ENCODE measurements at regions not wholly inside any gene's neighbourhood (a gene's known extent, or its start where the extent isn't known, plus 50 kb on each side); places are given as distances from the start of the nearest gene placed in this dataset.

GRCh38 chr9:13432904-13433303, 153.4 kb upstream of the MPDZ start:
- Histone ChIP-seq H3K36me3 (no peaks in the 10 kb centered on the region), H3K9me3 (no peaks in the 10 kb centered on the region), H3K27ac (no peak overlapping the region), H3K4me3 (no peak overlapping the region), H3K27me3 (no peaks in the 10 kb centered on the region), H3K4me1 (ENCODE audit: insufficient read depth) (no peaks in the 10 kb centered on the region)
- DNase-seq, result no peak
- no peak for TF ChIP-seq EP300 (IDR thresholded peaks at IDR 0.05)
- no peak for TF ChIP-seq POLR2A (IDR thresholded peaks at IDR 0.05)
- TF ChIP-seq CTCF (IDR thresholded peaks at IDR 0.05), result no peak
- intact Hi-C loops (cut with DNase I), result loop anchor here in 1 of 4 donors (10.0 kb wide), 1 partner anchor 922 kb away; no protein-coding TSS in a partner anchor
- WGBS, 3 donors, result 72 to 87% (median 84%) methylated on average over 1 of the region's 1 CpG

- 90 to 97% (median 92%) methylated on average over 2 of the region's 2 CpGs for WGBS, 3 donors
- no peaks in the 10 kb centered on the region for H3K27me3 ChIP-seq
- no peak overlapping the region for H3K27ac ChIP-seq
- no peaks in the 10 kb centered on the region for H3K36me3 ChIP-seq
- H3K4me3 ChIP-seq, result no peak overlapping the region
- H3K4me1 ChIP-seq (ENCODE audit: insufficient read depth), result no peaks in the 10 kb centered on the region
- intact Hi-C loops (cut with DNase I), result loop anchor here in 1 of 4 donors (10.0 kb wide), 1 partner anchor 923 kb away; no protein-coding TSS in a partner anchor
- H3K9me3 ChIP-seq, result no peaks in the 10 kb centered on the region
- DNase-seq, result no peak
- TF ChIP-seq CTCF (IDR thresholded peaks at IDR 0.05), result no peak
- no peak for TF ChIP-seq POLR2A (IDR thresholded peaks at IDR 0.05)
- TF ChIP-seq EP300 (IDR thresholded peaks at IDR 0.05), result no peak
Observed at GRCh38 chr9:13431692-13432091, 152.2 kb upstream of the MPDZ start.

DNA sequence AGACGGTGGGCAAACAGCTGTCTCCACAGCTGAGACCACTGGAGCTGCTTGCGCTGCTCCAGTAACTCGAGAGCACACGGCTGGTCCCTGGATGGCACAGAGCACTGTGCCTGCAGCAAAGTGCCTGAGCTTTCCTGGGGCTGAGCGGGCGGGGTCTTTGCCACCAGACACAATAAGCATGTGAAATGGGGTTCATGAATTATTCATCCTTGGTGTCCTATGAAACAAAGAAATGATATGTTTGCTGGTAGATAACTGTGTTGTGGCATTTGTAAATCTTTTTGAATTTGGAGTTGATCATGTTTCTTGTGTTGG, 151.7 kb upstream of the MPDZ start:
- no peaks in the 10 kb centered on the region for H3K36me3 ChIP-seq
- no peaks in the 10 kb centered on the region for H3K9me3 ChIP-seq
- no peaks in the 10 kb centered on the region for H3K27me3 ChIP-seq
- no peak overlapping the region for H3K27ac ChIP-seq
- no peak overlapping the region for H3K4me3 ChIP-seq
- intact Hi-C loops (cut with DNase I), result loop anchor here in 1 of 4 donors (10.0 kb wide), 1 partner anchor 924 kb away; no protein-coding TSS in a partner anchor
- no peak for TF ChIP-seq POLR2A (IDR thresholded peaks at IDR 0.05)
- TF ChIP-seq EP300 (IDR thresholded peaks at IDR 0.05), result no peak
- no peak for TF ChIP-seq CTCF (IDR thresholded peaks at IDR 0.05)
- 90 to 95% (median 92%) methylated on average over 6 of the region's 6 CpGs for WGBS, 3 donors
- DNase-seq, result no peak
- H3K4me1 ChIP-seq (ENCODE audit: insufficient read depth), result no peaks in the 10 kb centered on the region

DNA sequence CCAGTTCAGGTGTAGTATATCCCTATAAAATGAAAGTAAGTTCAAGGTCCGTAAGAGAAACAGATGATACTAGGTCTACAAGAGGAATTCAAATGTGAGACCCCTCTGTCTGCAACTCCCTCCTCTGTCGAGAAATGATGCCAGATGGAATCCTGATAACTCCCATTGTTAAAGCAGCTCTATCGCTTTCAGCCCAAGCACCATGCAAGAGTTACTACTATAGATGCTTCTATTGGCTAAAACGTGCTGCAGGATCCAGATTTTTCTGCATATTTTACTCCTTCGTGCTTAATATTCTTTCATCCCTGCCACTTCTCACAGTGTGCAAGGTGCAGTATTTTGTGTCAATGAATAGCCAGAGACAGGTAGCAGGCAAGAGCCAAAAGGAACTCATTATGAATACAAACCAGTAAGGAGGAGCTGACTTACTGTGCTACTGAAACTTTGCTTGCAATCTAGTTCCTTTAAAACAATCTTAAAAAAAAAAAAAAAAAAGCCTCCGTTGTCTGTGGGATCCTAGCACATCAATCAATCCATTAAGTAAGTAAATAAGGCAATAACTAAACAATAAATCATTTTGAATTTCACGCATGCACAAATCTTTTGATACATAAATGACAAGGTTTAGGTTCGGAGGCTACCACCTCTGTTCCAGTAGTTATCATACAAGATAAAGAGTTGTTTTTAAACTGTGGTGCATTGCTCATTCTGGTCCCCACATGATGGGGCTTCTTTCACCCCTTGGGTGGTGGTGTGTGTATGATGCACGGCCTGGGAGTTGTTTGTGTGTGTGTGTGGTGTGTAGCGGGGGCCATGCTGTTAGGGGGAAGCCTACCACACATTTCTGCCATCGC, 151.1 kb upstream of the MPDZ start:
- intact Hi-C loops (cut with DNase I), result loop anchor here in 1 of 4 donors (10.0 kb wide), 1 partner anchor 924 kb away; no protein-coding TSS in a partner anchor
- Histone ChIP-seq H3K4me3 (no peak overlapping the region), H3K36me3 (no peaks in the 10 kb centered on the region), H3K27ac (no peak overlapping the region), H3K4me1 (ENCODE audit: insufficient read depth) (no peaks in the 10 kb centered on the region), H3K27me3 (no peaks in the 10 kb centered on the region), H3K9me3 (no peaks in the 10 kb centered on the region)
- TF ChIP-seq POLR2A (IDR thresholded peaks at IDR 0.05), result no peak
- no peak for TF ChIP-seq EP300 (IDR thresholded peaks at IDR 0.05)
- TF ChIP-seq CTCF (IDR thresholded peaks at IDR 0.05), result no peak
- no peak for DNase-seq
- WGBS, 3 donors, result 75 to 81% (median 79%) methylated on average over 11 of the region's 11 CpGs
